HG03354 (cell line): ENCODE measurements at regions not wholly inside any gene's neighbourhood (a gene's known extent, or its start where the extent isn't known, plus 50 kb on each side); places are given as distances from the start of the nearest gene placed in this dataset.
"Not testable (repeated sequence)": the region's sequence is repeated elsewhere in the genome, so short reads cannot be mapped to it uniquely, and the experiment has no call there.

Source experiments
- ATAC-seq: cut with Tn5 transposase; IDR thresholded peaks from one replicate; pipeline ENCODE4 v1.9.1; 2021; ENCODE audit warnings: mild to moderate bottlenecking; ENCODE audit not compliant: unreplicated experiment, poor library complexity, severe bottlenecking

DNA sequence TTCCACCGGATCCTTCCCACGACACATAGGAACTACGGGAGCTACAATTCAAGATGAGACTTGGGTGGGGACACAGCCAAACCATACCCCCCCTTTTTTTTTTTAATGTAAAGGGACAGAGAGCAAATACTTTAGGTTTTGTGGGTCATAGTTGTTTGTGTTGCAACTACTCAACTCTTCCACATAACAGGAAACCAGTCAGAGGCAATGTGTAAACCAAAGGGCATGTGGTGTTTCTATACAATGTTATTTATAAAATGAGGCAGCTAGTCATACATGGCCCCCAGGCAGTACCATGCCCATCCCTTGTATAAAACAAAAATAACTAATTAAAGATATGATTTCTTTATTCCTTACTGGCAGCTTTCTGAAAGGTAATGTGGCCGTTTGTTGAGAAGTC lies 845.4 kb upstream of the ADAMTS5 start:
- no peak for ATAC-seq

DNA sequence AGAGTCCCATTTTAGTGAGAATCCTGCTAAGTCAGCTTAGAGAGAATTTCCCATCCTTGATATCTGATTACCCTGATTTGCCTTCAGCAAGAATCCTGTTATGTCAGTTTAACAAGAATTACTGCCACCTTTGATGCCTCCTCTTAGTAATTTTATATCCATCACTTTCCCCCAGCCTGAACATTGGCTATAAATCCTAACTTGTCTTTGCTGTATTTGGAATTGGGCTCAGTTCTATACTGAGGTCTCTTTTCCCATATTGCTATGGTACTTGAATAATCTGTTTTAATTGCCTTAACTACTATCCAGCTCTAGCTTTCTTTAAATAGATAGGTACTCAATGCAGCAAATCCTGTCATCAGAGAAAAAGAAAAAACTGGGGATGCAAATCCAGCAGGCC lies 842.0 kb upstream of the ADAMTS5 start:
- ATAC-seq: no peak

DNA sequence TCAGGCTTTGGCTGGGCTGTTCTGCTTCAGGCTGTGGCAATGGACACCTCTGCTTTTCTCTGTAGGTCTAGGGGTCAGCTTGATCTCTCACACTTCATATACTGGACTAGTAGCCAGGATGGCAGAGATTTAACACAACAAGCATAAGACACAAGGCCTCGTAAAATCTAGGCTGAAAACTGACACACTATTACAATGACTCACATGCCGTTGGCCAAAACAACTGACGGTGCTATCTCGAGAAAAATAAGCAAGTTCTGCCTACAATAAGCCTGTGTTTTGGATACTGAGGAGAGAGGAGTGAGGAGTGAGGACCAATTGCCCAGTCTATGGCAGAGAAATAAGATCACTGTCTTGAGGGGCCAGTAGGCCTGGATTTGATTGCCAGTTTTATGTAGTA lies 840.7 kb upstream of the ADAMTS5 start:
- no peak for ATAC-seq

DNA sequence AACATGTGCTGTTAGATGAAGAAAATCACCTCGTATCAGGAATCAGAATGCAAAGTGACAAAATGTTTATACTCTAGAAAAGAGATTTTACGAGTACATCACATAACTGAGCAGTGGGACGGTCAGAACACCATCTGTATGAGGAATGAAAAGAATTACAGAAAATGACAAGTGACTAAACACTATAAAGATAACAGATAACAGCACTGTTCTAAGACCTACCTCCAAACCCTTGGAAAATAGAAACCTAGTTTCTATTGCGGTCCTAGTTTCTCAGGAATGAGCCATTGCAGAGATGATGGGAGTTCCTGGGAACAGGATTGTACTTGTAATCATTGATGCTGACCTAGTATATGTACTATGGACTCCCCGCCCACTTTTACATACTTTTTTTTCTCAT lies 839.4 kb upstream of the ADAMTS5 start:
- no peak for ATAC-seq

DNA sequence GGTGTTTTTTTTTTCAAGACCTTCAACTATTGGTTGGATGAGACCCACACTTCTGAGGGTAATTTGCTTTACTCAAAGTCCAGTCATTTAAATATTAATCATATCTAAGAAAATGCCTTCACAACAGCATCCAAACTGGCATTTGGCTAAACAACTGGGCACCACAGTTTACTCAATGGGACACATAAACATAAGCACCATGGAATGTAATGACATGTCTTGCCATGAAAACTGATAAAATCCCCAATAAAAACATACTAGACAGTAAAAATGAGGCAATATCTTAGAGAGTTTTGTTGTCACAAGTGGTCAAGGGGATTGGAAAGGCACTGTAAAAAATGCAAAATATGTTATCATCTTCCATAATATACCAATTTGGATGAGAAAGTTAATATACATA lies 838.8 kb upstream of the ADAMTS5 start:
- no peak for ATAC-seq

DNA sequence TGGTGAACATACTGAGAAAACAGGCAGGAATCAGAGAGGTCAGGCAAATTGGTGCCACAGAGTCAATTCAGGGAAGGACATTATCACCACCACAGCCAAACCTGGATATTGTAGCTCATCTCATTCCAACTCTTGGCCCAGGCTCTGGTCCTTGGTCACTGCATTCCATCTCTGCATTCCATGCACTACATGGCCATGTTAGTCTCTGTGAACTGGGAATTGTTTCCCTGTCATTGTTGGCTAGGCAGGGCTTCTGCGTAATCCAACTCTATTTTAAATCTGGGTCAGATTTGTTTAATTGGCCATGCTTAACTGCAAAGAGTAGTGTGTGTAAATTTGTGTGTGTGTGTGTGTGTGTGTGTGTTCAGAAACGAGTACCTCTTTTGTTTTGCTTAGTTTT lies 837.6 kb upstream of the ADAMTS5 start:
- no peak for ATAC-seq

DNA sequence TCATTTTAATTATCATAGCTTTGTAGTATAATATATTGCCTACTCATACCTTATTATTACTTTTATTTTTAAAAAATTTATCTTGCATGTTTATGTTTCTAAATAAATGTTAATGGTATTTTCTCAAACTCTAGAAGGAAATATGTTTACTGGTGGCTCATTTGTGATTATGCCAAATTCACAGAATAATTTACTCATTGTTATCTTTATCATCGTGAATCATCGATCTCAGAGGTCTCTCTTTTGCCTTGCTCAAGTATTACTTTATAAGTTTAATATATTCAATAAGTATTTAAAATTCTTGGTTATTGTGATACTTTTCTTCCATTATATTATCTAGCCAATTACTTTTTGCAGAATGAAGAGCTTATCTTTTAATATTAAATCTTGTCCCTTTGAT lies 836.7 kb upstream of the ADAMTS5 start:
- ATAC-seq: no peak

DNA sequence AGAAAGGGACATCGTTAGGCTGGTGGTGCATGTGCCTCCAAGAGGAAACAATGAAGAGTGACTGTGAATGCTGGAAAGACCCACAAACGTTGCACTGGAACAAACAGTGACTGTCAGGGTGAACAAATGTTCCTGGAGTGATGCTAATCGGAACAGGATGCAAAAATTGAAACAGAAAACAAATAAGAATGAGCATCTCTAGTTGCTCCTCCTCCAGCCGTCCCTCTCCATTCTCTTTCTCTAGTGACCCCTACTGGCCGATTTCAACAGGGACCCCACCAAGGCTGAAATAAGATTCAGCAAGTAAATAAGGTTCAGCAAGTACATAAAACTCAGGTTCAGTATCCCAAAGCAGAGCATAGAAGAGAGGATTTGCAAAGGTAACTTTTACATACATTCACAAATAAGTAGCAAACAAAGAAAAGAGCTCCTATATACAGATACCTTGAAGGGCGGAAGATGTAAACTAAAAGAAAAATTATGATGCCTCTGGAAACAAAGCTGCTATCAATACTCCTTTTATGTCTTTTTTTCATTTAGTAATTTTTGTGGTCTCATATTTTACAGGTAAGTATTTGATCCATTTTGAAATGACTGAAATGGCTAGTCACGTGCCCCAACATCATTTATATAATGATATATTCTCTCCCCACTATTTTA lies 836.1 kb upstream of the ADAMTS5 start:
- peak; percentile 72 for ATAC-seq

DNA sequence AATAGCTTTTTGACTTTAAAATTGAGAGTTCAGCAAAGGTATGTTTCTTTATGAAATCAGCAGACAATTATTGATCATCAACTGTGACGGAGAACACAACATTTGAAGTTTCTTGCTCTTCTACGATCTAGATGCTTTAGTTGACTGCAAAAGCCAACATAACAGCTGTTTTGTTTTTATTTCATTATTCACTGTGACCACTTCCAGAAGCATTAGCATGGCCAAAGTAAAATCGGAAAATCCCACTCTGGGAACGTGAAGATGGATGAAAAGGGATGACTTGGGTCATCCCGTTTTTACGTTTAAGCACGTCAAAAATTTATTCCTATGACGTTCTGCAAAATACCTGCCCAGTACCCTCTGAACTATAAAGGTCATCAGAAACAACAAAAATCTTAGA lies 833.0 kb upstream of the ADAMTS5 start:
- no peak for ATAC-seq

DNA sequence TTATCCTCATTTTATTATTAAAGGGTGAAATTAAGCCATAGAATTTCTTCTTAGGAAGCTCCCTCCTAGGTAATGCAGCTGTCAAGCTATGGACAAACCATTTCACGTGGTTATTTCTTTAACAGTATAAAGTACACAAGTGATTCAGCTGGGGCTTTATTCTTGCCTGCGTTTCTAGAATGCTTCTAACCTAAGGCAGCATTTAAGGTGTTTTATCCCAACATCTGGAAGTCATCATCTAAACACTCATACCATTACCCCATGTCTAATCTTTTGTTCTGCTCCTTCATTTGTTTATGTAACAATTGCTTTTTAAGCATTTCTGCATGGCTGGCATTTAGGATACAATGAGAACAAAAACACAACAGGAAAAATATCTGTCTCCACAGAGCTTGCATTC lies 829.2 kb upstream of the ADAMTS5 start:
- ATAC-seq: no peak

DNA sequence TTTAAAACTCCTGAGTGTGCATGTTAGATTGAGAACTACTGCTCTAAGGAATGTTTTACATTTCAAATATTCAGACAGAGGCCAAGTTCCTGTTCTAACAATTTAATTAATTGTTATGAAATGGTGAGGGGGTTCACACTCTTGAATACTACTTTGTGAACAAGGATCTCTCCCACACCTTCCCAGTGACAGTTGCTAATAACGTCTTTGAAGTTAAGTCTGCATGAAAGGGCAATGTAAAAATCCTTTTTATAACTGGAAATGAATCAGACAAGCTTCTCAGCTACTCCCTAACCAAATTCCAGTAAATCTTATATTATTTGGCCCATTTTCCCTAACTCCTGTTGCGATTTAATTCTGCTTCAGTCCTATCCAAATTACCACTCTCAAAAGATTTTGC lies 828.5 kb upstream of the ADAMTS5 start:
- ATAC-seq: no peak

DNA sequence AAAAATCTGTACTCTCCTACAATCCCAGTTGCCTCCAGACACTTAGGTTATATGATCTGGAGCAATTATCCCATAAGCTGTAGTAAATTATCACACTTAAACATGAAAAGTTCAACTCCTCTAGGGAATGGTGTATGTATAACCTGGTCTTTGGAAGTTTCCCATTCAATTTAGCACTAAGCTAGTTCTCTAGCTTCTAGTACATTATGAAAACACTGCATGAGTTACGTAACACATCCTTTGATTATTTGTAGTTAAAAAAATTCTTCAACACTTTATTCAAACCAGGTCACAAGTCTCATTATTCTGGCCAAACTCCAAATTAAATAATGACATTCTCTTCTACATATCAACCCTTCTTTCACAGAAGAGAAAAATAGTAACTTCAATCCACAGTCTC lies 827.0 kb upstream of the ADAMTS5 start:
- no peak for ATAC-seq

DNA sequence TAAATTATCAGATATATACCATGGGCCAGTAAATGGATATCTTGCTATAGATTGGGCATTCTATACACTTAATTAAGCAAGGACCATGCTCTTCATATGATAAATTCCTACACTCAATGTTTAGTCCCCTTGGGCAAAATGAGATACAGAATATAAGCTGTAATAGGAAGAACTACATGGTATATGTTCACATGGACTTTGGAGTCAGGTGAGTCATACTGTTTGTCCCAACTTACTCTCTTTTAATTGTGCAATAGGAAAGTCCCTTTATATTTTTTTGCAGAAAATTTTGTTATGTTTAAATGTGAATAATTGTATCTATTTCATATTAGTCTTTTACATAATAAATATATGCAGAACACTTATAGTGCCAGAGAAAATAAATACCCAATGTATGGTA lies 820.2 kb upstream of the ADAMTS5 start:
- ATAC-seq: no peak

DNA sequence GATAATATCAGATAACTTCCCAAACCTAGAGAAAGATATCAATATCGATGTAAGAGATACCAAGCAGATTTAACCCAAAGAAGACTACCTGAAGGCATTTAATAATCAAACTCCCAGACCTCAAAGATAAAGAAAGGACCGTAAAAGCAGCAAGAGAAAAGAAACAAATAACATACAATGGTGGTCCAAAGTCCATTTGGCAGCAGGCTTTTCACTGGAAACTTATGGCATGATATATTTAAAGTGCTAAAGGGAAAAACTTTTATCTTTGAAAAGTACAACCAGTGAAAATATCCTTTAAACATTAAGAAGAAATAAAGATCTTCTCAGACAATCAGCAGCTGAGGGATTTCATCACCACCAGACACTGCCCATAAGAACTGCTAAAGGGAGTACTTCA lies 812.7 kb upstream of the ADAMTS5 start:
- no peak for ATAC-seq

DNA sequence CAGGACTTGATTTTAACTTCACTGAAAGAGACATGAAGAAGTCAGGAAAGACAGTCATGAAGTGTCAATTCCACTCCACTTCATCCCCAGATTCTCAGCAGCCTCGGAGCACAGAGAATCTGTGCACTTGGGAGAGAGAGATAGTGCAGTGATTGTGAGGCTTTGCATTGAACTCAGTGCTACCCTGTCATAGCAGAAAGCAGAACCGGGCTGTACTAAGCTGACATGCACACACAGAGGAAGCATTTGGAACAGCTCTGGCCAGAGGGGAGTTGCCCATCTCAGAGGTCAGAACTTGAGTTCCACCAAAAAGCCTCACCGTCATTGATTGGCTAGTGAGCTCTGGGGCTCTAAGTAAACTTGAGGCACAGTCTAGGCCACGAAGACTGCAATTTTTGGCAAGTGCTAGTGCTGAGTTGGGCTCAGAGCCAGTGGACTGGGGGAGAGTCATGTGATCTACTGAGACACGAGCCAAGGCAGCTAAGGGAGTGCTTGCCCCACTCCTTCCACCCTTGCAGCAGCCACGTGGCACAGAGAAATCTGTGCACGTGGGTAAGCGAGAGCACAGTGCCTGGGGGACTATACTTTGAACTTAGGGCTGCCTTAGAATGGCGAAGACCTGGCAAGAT lies 810.2 kb upstream of the ADAMTS5 start:
- ATAC-seq: no peak

DNA sequence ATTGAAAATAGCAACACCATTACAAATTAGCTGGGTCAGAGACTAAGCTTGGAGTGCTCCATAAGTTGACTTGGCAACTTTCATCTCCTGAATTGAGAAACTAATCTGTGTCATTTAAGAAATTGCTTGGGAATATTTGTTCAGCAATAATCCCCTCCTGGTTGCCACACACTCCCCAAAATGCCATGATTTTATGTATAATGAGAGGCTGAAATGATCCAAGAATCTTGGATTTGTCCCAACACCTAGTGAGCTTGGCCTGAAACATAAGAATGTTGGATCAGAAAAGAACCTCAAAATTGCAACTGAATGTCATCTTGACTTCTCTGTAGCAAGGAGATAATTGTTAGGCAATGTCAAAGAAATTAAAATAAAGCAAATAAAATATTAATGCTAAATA lies 805.9 kb upstream of the ADAMTS5 start:
- ATAC-seq: no peak

DNA sequence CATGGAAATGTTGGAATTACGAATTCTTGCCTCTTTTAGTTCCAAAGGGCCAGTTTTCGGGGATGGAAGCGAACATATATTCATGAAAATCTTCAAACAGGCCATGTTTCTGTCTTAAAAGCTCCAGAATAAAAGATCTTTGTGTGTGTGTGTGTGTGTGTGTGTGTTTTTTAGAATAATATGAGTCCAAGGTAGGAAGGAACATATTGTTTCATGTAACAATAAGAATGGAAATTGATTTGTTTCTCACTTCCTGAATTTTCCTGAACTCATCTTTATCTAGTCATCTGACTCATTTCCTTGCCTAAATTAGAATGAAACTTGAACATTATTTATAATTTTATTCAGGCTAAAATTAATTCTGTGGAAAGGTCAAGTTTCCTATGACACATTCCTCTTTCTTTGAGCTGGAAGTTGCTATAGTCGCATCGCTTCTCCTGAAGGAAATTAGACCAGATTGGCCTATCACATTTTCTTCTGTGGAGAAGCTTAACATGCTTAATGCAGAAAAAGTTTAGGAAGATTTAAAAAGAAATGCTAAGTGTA lies 805.1 kb upstream of the ADAMTS5 start:
- ATAC-seq: no peak

DNA sequence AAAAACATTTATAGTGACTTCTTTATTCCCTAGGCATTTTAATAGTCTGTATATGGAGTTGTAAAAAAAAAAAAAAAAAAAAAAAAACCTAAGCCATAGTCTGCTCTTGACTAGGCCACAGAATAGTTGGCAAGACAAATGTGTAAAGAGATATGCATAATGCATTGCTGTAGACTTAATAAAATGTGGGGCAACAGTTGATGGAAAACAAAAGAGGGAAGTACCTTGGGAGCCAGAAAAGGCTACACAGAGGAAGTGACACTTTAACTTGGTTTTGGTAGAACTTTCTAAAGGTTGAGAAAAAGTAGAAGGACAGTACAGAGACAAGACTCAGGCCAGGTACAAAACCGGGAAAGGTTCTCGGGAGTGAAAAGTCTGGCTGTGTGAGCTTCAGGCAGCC lies 802.9 kb upstream of the ADAMTS5 start:
- ATAC-seq: no peak

DNA sequence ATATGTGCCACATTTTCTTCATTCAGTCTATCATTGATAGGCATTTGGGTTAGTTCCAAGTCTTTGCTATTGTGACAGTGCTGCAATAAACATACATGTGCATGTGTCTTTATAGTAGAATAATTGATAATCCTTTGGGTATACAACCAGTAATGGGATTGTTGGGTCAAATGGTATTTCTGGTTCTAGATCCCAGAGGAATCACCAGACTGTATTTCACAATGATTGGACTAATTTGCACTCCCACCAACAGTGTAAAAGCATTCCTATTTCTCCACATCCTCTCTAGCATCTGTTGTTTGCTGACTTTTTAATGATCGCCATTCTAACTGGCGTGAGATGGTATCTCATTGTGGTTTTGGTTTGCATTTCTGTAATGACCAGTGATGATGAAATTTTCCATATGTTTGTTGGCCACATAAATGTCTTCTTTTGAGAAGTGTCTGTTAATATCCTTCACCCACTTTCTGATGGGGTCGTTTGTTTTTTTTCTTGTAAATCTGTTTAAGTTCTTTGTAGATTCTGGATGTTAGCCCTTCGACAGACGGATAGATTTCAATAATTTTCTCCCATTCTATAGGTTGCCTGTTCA lies 801.3 kb upstream of the ADAMTS5 start:
- not testable (repeated sequence) for ATAC-seq

DNA sequence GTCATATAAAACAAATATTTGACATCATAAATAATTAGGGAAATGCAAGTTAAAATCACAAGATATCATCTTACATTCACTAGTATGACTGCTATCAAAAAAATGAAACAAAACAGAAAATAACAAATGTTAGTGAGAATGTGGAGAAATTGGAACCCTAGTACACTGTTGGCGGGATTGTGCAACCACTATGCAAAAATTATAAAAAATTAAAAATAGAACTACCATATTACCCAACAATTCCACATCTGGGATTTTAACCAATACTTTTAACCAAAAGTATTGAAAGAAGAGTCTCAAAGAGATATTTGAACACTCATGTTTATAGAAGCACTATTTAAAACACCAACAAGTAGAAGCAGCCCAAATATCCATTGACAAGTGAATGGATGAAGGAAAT lies 797.2 kb upstream of the ADAMTS5 start:
- no peak for ATAC-seq

DNA sequence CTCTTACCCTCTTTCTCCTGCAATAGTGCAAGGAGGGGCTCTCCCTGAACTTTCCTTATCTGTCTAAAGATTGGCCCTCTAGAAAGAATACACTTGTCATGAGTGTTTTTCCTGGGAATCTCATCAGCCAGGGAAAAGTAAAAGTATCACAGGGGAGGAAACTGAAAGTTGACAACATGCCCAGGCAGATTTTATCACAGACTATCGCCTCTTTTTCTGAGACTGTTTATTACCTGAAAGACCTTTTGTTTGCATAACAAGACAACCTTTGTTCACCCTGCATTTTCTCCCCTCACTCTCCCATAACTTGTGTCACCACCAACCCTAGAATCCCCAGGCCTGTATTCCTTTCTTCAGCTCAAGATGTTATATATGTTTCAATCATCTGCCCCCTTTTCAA lies 794.7 kb upstream of the ADAMTS5 start:
- no peak for ATAC-seq
